Tibial nerve (tissue), 4 donors: ENCODE measurements at regions not wholly inside any gene's neighbourhood (a gene's known extent, or its start where the extent isn't known, plus 50 kb on each side); places are given as distances from the start of the nearest gene placed in this dataset.

Source experiments
- DNase-seq, 2 donors: peaks; one replicate each; pipeline ENCODE4 v3.0.0-alpha.2; 2019; ENCODE audit warnings: low spot score in 2 of 2
- H3K27ac ChIP-seq, 4 donors: fragments of 200-600 bp; sonication (generic) in 3 of 4; one replicate each; pipeline ENCODE4 v1.5.1; 2017 to 2019; ENCODE audit warnings: mild to moderate bottlenecking in 1 of 4
- H3K27me3 ChIP-seq, 2 donors: fragments of 200-600 bp; sonication (generic) in 1 of 2; one replicate each; pipeline versions ENCODE4 v1.5.1 to v1.6.0; 2017 to 2019
- H3K36me3 ChIP-seq, 3 donors: fragments of 200-600 bp; sonication (generic); one replicate each; pipeline ENCODE4 v1.5.1; 2018 to 2019
- H3K4me1 ChIP-seq, 4 donors: fragments of 200-600 bp; sonication (generic) in 3 of 4; one replicate each; pipeline ENCODE4 v1.5.1; 2017 to 2019
- H3K4me3 ChIP-seq, 4 donors: fragments of 200-600 bp; sonication (generic) in 3 of 4; one replicate each; pipeline ENCODE4 v1.5.1; 2017 to 2019; ENCODE audit warnings: mild to moderate bottlenecking in 1 of 4, moderate library complexity in 1 of 4
- H3K9me3 ChIP-seq, 4 donors: fragments of 200-600 bp; sonication (generic) in 3 of 4; one replicate each; pipeline ENCODE4 v1.5.1; 2017 to 2019
- CTCF ChIP-seq, 5 experiments: fragments of 200-600 bp in 3 of 5; fragments of 450-650 bp in 2 of 5; sonication (generic) in 3 of 5; IDR thresholded peaks; one replicate each; pipeline ENCODE4 v1.5.1; 2016 to 2019; ENCODE audit warnings: antibody characterized with exemption in 5 of 5, mild to moderate bottlenecking in 3 of 5, moderate library complexity in 2 of 5
- EP300 ChIP-seq, 2 donors: sonication (generic); formaldehyde crosslinking; IDR thresholded peaks; one replicate each; pipeline ENCODE4 v1.6.1; 2017; ENCODE audit warnings: antibody characterized with exemption in 2 of 2, mild to moderate bottlenecking in 1 of 2
- POLR2A ChIP-seq, 2 donors: fragments of 450-650 bp; IDR thresholded peaks; one replicate each; pipeline ENCODE4 v1.6.1; 2017; ENCODE audit warnings: antibody characterized with exemption in 2 of 2, mild to moderate bottlenecking in 2 of 2, moderate library complexity in 2 of 2
- WGBS, 2 donors: methylation state at CpG; one replicate each; pipeline ENCODE4 v1.1.5; 2018; 5-methylcytosine and 5-hydroxymethylcytosine counted together

GRCh38 chr3:76760336-76760735 is 279.6 kb upstream of the ROBO2 start:
- WGBS, 2 donors = 81 to 87% methylated on average over 3 of the region's 3 CpGs
- Histone ChIP-seq H3K36me3 (no peaks in the 10 kb centered on the region), H3K27me3 (no peaks in the 10 kb centered on the region), H3K27ac (no peak overlapping the region), H3K9me3 (no peaks in the 10 kb centered on the region), H3K4me3 (no peak overlapping the region), H3K4me1 (no peaks in the 10 kb centered on the region)
- no peak for TF ChIP-seq POLR2A (IDR thresholded peaks at IDR 0.05)
- no peak for TF ChIP-seq EP300 (IDR thresholded peaks at IDR 0.05)
- TF ChIP-seq CTCF (IDR thresholded peaks at IDR 0.05) = no peak
- DNase-seq = no peak

GRCh38 chr3:76765511-76765910 is 274.4 kb upstream of the ROBO2 start:
- WGBS, 2 donors = 59 to 84% methylated on average over 5 of the region's 5 CpGs
- H3K36me3 ChIP-seq = no peaks in the 10 kb centered on the region
- DNase-seq = no peak
- H3K27me3 ChIP-seq = no peaks in the 10 kb centered on the region
- H3K27ac ChIP-seq = no peak overlapping the region
- TF ChIP-seq CTCF (IDR thresholded peaks at IDR 0.05) (no peak), POLR2A (IDR thresholded peaks at IDR 0.05) (no peak), EP300 (IDR thresholded peaks at IDR 0.05) (no peak)
- H3K4me3 ChIP-seq = no peak overlapping the region
- no peaks in the 10 kb centered on the region for H3K9me3 ChIP-seq
- no peaks in the 10 kb centered on the region for H3K4me1 ChIP-seq

GRCh38 chr3:76768912-76769311 is 271.0 kb upstream of the ROBO2 start:
- H3K4me1 ChIP-seq = no peaks in the 10 kb centered on the region
- H3K9me3 ChIP-seq = no peaks in the 10 kb centered on the region
- DNase-seq = no peak
- no peak overlapping the region for H3K27ac ChIP-seq
- H3K27me3 ChIP-seq = no peaks in the 10 kb centered on the region
- 80 to 87% methylated on average over 4 of the region's 4 CpGs for WGBS, 2 donors
- no peak overlapping the region for H3K4me3 ChIP-seq
- no peak for TF ChIP-seq EP300 (IDR thresholded peaks at IDR 0.05)
- TF ChIP-seq POLR2A (IDR thresholded peaks at IDR 0.05) = no peak
- no peaks in the 10 kb centered on the region for H3K36me3 ChIP-seq

GRCh38 chr3:76776927-76777326 is 263.0 kb upstream of the ROBO2 start:
- H3K27me3 ChIP-seq = no peaks in the 10 kb centered on the region
- H3K4me3 ChIP-seq = no peak overlapping the region
- DNase-seq = no peak
- 69 to 71% methylated on average over 3 of the region's 3 CpGs for WGBS, 2 donors
- H3K27ac ChIP-seq = no peak overlapping the region
- H3K36me3 ChIP-seq = no peaks in the 10 kb centered on the region
- H3K9me3 ChIP-seq = peaks cover 0 to 10% (median 0%) of the 10 kb centered on the region in 4 donors
- no peaks in the 10 kb centered on the region for H3K4me1 ChIP-seq
- TF ChIP-seq CTCF (IDR thresholded peaks at IDR 0.05) (no peak), POLR2A (IDR thresholded peaks at IDR 0.05) (no peak), EP300 (IDR thresholded peaks at IDR 0.05) (no peak)

GRCh38 chr3:76788206-76788605 is 251.7 kb upstream of the ROBO2 start:
- Histone ChIP-seq H3K4me1 (no peaks in the 10 kb centered on the region), H3K9me3 (no peaks in the 10 kb centered on the region), H3K27ac (no peak overlapping the region), H3K27me3 (no peaks in the 10 kb centered on the region), H3K36me3 (no peaks in the 10 kb centered on the region), H3K4me3 (no peak overlapping the region)
- no peak for TF ChIP-seq EP300 (IDR thresholded peaks at IDR 0.05)
- TF ChIP-seq CTCF (IDR thresholded peaks at IDR 0.05) = no peak
- no peak for TF ChIP-seq POLR2A (IDR thresholded peaks at IDR 0.05)
- DNase-seq = no peak

- Histone ChIP-seq H3K4me3 (no peak overlapping the region), H3K9me3 (no peaks in the 10 kb centered on the region), H3K4me1 (no peaks in the 10 kb centered on the region), H3K36me3 (no peaks in the 10 kb centered on the region), H3K27ac (no peak overlapping the region), H3K27me3 (no peaks in the 10 kb centered on the region)
- 36 to 38% methylated on average over 4 of the region's 4 CpGs for WGBS, 2 donors
- DNase-seq = no peak
- TF ChIP-seq EP300 (IDR thresholded peaks at IDR 0.05) (no peak), POLR2A (IDR thresholded peaks at IDR 0.05) (no peak), CTCF (IDR thresholded peaks at IDR 0.05) (no peak)
Measured at GRCh38 chr3:76789237-76789636, 250.7 kb upstream of the ROBO2 start.
